Astrocyte of the spinal cord (primary cell): ENCODE measurements at regions not wholly inside any gene's neighbourhood (a gene's known extent, or its start where the extent isn't known, plus 50 kb on each side); places are given as distances from the start of the nearest gene placed in this dataset.
A peak's percentile ranks its signal among the peaks of the same experiment; 100 is the strongest.
"Not testable (repeated sequence)": the region's sequence is repeated elsewhere in the genome, so short reads cannot be mapped to it uniquely, and the experiment has no call there.

Source experiments
- DNase-seq: peaks from one replicate; pipeline ENCODE4 v3.0.0; 2011; ENCODE audit warnings: low read depth, low spot score
- H3K4me3 ChIP-seq: 2 replicates; pipeline ENCODE4 v1.5.1; 2011; ENCODE audit warnings: low read depth, mild to moderate bottlenecking, low read length, moderate library complexity
- in situ Hi-C: cut with HindIII; loops from 2 replicates; pipeline ENCODE4 v1.10.0; 2017; ENCODE audit warnings: low sequenced_read_pairs
- TF ChIP-seq, protein P1 (sequence below): IDR thresholded peaks from 2 replicates; pipeline ENCODE4 v1.5.1; 2012; ENCODE audit warnings: low read depth, mild to moderate bottlenecking, low read length, inconsistent platforms

DNA sequence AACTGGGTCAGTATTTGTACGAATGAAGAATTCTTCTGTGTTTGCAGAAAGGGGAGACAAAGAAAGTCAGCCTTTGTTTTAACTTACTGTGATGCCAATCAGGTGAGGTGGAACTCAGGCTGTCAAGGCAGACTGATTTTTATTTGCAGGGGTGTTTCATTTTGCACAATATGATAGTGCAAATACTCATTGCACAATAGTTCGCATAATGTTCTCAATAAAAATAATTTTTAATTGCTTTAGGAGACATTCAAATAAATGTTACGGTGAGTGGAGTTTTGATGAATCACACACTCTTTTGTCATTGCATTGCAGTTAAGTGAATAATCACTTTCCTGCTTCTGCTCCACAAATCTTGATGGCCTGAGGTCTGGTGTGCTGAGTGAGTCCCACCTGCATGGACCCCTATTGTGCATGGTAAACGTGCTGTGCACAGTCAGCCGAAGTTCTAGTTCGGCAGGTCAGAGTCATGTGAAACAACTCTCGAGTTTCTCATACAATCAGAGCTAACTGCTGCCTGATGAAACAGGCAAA, 141.3 kb upstream of the FZD8 start:
- in situ Hi-C loops: no loop called here
- TF ChIP-seq, protein P1, sequence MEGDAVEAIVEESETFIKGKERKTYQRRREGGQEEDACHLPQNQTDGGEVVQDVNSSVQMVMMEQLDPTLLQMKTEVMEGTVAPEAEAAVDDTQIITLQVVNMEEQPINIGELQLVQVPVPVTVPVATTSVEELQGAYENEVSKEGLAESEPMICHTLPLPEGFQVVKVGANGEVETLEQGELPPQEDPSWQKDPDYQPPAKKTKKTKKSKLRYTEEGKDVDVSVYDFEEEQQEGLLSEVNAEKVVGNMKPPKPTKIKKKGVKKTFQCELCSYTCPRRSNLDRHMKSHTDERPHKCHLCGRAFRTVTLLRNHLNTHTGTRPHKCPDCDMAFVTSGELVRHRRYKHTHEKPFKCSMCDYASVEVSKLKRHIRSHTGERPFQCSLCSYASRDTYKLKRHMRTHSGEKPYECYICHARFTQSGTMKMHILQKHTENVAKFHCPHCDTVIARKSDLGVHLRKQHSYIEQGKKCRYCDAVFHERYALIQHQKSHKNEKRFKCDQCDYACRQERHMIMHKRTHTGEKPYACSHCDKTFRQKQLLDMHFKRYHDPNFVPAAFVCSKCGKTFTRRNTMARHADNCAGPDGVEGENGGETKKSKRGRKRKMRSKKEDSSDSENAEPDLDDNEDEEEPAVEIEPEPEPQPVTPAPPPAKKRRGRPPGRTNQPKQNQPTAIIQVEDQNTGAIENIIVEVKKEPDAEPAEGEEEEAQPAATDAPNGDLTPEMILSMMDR: no peak
- H3K4me3 ChIP-seq: no peak overlapping the region
- DNase-seq: no peak

DNA sequence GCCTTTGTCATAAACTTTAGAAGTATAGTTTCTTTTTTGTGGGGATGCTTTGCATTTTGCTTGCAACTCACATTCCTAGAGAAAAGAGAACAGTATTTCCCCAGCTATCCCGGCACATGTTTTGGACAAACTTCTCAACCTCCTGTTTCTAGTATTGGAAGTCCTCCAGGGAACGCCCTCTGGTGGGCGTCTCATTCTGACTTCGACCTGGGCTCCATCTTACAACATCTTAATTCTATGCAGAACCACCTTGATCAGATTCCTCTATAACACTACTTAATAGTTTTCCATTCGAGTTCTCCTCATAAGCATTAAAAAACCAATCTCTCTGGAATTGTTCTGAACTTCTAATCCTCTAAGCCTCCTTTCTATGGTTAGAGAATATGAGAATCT, 139.5 kb upstream of the FZD8 start:
- H3K4me3 ChIP-seq: no peak overlapping the region
- TF ChIP-seq, protein P1: peak; percentile 22
- in situ Hi-C loops: no loop called here
- no peak for DNase-seq

DNA sequence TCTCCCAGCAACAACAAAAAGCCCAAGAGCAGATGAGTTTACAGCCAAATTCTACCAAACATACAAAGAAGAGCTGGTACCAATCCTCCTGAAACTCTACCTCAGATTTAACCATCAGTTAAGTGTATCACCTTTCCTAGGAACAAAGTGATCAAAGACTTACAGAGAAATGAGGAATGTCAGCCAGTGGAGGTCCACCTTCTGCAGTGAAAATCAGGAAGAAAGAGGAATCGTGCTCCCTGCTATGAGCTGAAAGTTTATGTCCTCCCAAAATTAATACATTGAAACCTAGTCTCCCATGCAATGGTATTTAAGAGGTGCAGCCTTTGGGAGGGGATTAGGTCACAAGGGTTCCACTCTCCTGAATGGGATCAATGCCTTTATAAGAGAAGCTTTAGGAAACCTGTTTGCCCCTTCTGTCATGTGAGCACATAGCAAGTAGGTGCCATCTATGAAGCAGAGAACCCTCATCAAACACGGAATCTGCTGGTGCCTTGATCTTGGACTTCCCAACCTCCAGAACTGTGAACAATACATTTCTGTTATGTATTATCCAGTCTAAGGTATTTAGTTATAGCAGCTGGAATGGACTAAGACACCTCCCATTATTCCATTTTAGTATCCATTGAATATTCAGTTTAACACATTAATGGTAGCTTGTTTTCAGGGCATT, 139.0 kb upstream of the FZD8 start:
- no peak overlapping the region for H3K4me3 ChIP-seq
- TF ChIP-seq, protein P1: no peak
- no peak for DNase-seq
- in situ Hi-C loops: no loop called here

DNA sequence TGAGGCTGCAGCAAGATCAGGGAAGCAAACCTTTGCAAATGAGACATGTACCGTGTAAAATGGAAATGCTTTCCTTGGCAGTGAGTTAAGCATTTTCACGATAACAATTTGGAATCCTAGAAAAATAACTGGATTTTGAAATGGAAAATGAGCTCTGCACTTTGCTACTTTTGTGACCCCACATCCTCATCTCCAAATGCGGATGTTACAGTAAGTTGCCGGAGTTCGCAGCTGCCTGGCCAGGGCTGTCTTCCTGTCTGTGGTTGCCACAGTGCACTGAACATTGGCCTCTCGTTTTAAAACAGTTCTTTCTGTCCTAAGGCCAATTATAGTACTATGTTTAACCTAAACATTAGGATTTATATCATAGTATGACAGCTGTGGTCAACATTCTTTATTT, 136.2 kb upstream of the FZD8 start:
- no peak for DNase-seq
- no peak overlapping the region for H3K4me3 ChIP-seq
- in situ Hi-C loops: no loop called here
- TF ChIP-seq, protein P1: no peak

DNA sequence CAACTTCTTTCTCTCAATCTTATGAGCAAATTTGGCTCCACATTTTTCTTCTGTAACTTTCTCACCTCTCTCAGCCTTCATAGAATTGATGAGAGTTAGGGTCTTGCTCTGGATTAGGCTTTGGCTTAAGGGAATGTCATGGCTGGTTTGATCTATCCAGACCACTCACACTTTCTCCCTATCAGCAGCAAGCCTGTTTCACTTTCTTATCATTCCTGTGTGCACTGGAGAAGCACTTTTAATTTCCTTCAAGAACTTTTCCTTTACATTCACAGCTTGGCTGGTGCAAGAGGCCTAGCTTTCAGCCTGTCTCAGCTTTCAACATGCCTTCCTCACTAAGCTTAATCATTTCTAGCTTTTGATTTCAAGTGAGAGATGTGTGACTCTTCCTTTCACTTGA, 134.5 kb upstream of the FZD8 start:
- H3K4me3 ChIP-seq, in situ Hi-C loops, DNase-seq: not testable (repeated sequence)

DNA sequence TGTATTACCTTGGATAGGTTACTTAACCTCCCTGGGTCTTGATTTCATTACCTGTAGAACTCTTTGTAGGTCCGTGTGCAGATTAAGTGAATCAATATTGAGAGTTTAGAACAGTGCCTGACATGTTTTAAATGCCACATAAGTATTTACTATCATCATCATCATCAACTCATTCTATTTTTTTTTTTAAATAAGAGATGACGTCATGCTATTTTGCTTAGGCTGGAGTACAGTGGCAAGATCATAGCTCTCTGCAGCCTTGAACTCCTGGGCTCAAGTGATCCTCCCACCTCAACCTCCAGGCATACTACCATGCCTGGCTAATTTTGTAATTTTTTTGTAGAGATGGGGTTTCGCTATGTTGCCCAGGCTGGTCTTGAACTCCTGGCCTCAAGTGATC, 132.0 kb upstream of the FZD8 start:
- no peak for DNase-seq
- H3K4me3 ChIP-seq: no peak overlapping the region
- TF ChIP-seq, protein P1: no peak
- in situ Hi-C loops: no loop called here

DNA sequence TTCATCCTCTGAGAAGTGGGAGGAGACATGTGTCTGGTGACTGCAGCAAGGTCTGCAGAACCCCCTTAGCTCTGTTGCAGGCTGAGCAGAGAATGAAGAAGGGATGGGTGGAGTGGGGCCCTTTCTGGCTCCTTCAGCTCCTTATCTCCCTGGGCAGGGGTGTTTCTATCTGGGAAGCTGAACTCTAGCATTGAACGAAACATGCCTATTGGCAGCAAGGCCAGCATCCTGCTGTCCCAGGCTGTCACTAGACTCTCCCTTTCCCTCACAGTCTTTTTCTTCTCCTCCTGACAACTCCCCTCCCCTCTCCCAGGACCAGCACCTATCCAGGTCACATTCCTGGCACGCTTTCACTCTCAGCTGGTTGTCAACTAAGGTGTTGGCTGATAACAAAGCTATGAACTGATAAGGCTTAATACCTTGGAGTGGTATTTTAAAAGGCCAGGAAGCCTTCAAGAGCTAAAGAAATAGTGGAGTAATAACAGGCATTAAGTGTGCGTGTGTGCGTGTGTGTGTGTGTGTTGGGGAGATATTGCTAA, 128.8 kb upstream of the FZD8 start:
- no peak for DNase-seq
- no peak overlapping the region for H3K4me3 ChIP-seq
- in situ Hi-C loops: no loop called here
- TF ChIP-seq, protein P1: no peak
